MCF 10A (cell line): ENCODE measurements at regions not wholly inside any gene's neighbourhood (a gene's known extent, or its start where the extent isn't known, plus 50 kb on each side); places are given as distances from the start of the nearest gene placed in this dataset.

Experiments
- BruUV-seq: library from RNA; stranded (reverse); fragments of 400-500 nt; replicated peaks from 2 replicates; lab custom pipeline; 2021; lab: Mats Ljungman, UMichigan
- CTCF ChIA-PET: fragments of 300-600 bp; sonication (Branson Sonifier 250); formaldehyde crosslinking; extraction: SDS; loops from one replicate; lab custom pipeline; 2021; ENCODE audit warnings: antibody characterized with exemption, inconsistent platforms; lab: Yijun Ruan, JAX
- POLR2A ChIA-PET: fragments of 300-600, 350-650 bp; sonication (Branson Sonifier 250); formaldehyde crosslinking; extraction: SDS; loops from one replicate; lab custom pipeline; 2020; ENCODE audit warnings: antibody characterized with exemption, inconsistent platforms; lab: Yijun Ruan, JAX
- DNase-seq: peaks from one replicate; pipeline ENCODE4 v3.0.0-alpha.2; 2018; ENCODE audit not compliant: unreplicated experiment
- H3K27ac Mint-ChIP-seq: one replicate; pipeline ENCODE4 v1.8.0; 2022; ENCODE audit warnings: mild to moderate bottlenecking, low read depth, mixed read lengths; ENCODE audit not compliant: unreplicated experiment
- H3K27me3 Mint-ChIP-seq: one replicate; pipeline ENCODE4 v1.8.0; 2022; ENCODE audit warnings: mixed read lengths; ENCODE audit not compliant: insufficient read depth, unreplicated experiment
- H3K36me3 Mint-ChIP-seq: one replicate; pipeline ENCODE4 v1.8.0; 2022; ENCODE audit warnings: mild to moderate bottlenecking, moderate library complexity, mixed read lengths; ENCODE audit not compliant: insufficient read depth, unreplicated experiment
- H3K4me1 Mint-ChIP-seq: one replicate; pipeline ENCODE4 v1.8.0; 2022; ENCODE audit warnings: mixed read lengths; ENCODE audit not compliant: insufficient read depth, unreplicated experiment
- H3K4me3 Mint-ChIP-seq: one replicate; pipeline ENCODE4 v1.8.0; 2022; ENCODE audit warnings: mild to moderate bottlenecking, moderate library complexity, mixed read lengths; ENCODE audit not compliant: unreplicated experiment
- H3K9me3 Mint-ChIP-seq: one replicate; pipeline ENCODE4 v1.8.0; 2022; ENCODE audit warnings: mixed read lengths; ENCODE audit not compliant: unreplicated experiment
- CTCF ChIP-seq: fragments of 200-600 bp; IDR thresholded peaks from one replicate; pipeline ENCODE4 v1.8.0; 2022; ENCODE audit warnings: antibody characterized with exemption, mild to moderate bottlenecking; ENCODE audit not compliant: unreplicated experiment
- intact Hi-C: fragments of 100-400 bp; cut with micrococcal nuclease; formaldehyde crosslinking; loops from 2 replicates; pipeline ENCODE4 v1.14.1; 2022

- no peak overlapping the region for H3K27ac Mint-ChIP-seq
- H3K27me3 Mint-ChIP-seq = peaks cover 17% of the 10 kb centered on the region
- POLR2A ChIA-PET = no interaction called here
- no peak overlapping the region for H3K4me3 Mint-ChIP-seq
- BruUV-seq = no TSS peak
- H3K36me3 Mint-ChIP-seq = no peaks in the 10 kb centered on the region
- CTCF ChIA-PET = no interaction called here
- intact Hi-C loops = no loop called here
- H3K9me3 Mint-ChIP-seq = no peaks in the 10 kb centered on the region
- peaks cover 6% of the 10 kb centered on the region for H3K4me1 Mint-ChIP-seq
- TF ChIP-seq CTCF = no peak
- no peak for DNase-seq
Observed at GRCh38 chr7:79506481-79506880, 53.0 kb upstream of the MAGI2 start.

GRCh38 chr7:79504607-79505389 lies 51.3 kb upstream of the MAGI2 start:
- no peaks in the 10 kb centered on the region for H3K36me3 Mint-ChIP-seq
- no peaks in the 10 kb centered on the region for H3K9me3 Mint-ChIP-seq
- no peak for DNase-seq
- intact Hi-C loops = no loop called here
- no peak overlapping the region for H3K4me3 Mint-ChIP-seq
- peaks cover 6% of the 10 kb centered on the region for H3K4me1 Mint-ChIP-seq
- no peak overlapping the region for H3K27ac Mint-ChIP-seq
- POLR2A ChIA-PET = no interaction called here
- no TSS peak for BruUV-seq
- peaks cover 16% of the 10 kb centered on the region for H3K27me3 Mint-ChIP-seq
- CTCF ChIA-PET = no interaction called here
- no peak for TF ChIP-seq CTCF
